ENCODE measurements at regions not wholly inside any gene's neighbourhood (a gene's known extent, or its start where the extent isn't known, plus 50 kb on each side); places are given as distances from the start of the nearest gene placed in this dataset.
"Not testable (repeated sequence)": the region's sequence is repeated elsewhere in the genome, so short reads cannot be mapped to it uniquely, and the experiment has no call there.

- not testable (repeated sequence) for DNase-seq
Observed at GRCh38 chr7:52573141-52573540, 462.3 kb upstream of the POM121L12 start.

- DNase-seq: no peak
Observed at GRCh38 chr7:52571026-52571425, 464.4 kb upstream of the POM121L12 start.

- no peak for DNase-seq
Observed at GRCh38 chr7:52569151-52569550, 466.3 kb upstream of the POM121L12 start.

- DNase-seq: no peak
Observed at GRCh38 chr7:52565974-52566373, 469.5 kb upstream of the POM121L12 start.

GRCh38 chr7:52555805-52556204 is 479.6 kb upstream of the POM121L12 start:
- DNase-seq: no peak

GRCh38 chr7:52547308-52547910 is 488.0 kb upstream of the POM121L12 start:
- DNase-seq: no peak

- DNase-seq: not testable (repeated sequence)
Observed at GRCh38 chr7:52541198-52541765, 494.2 kb upstream of the POM121L12 start.

- DNase-seq: no peak
Observed at GRCh38 chr7:52540041-52540440, 495.4 kb upstream of the POM121L12 start.

GRCh38 chr7:52539414-52539813 is 496.0 kb upstream of the POM121L12 start:
- DNase-seq: no peak

GRCh38 chr7:52537051-52537450 is 498.4 kb upstream of the POM121L12 start:
- DNase-seq: no peak

- no peak for DNase-seq
Observed at GRCh38 chr7:52525772-52526341, 509.6 kb upstream of the POM121L12 start.

- DNase-seq: no peak
Observed at GRCh38 chr7:52518869-52519268, 516.6 kb upstream of the POM121L12 start.

GRCh38 chr7:52512656-52513055 is 522.8 kb upstream of the POM121L12 start:
- no peak for DNase-seq

GRCh38 chr7:52507546-52508255 is 527.7 kb upstream of the POM121L12 start:
- no peak for DNase-seq

GRCh38 chr7:52506325-52506724 is 529.1 kb upstream of the POM121L12 start:
- no peak for DNase-seq

- DNase-seq: no peak
Observed at GRCh38 chr7:52504561-52504960, 530.9 kb upstream of the POM121L12 start.

GRCh38 chr7:52502281-52502680 is 533.2 kb upstream of the POM121L12 start:
- no peak for DNase-seq

- no peak for DNase-seq
Observed at GRCh38 chr7:52501696-52502095, 533.7 kb upstream of the POM121L12 start.

GRCh38 chr7:52500841-52501240 is 534.6 kb upstream of the POM121L12 start:
- DNase-seq: no peak

GRCh38 chr7:52498366-52498765 is 537.1 kb upstream of the POM121L12 start:
- no peak for DNase-seq

GRCh38 chr7:52486267-52486666 is 549.2 kb upstream of the POM121L12 start:
- DNase-seq: no peak

- no peak for DNase-seq
Observed at GRCh38 chr7:52482076-52482475, 553.4 kb upstream of the POM121L12 start.

GRCh38 chr7:52481571-52481970 is 553.9 kb upstream of the POM121L12 start:
- no peak for DNase-seq

- no peak for DNase-seq
Observed at GRCh38 chr7:52479990-52480389, 555.4 kb upstream of the POM121L12 start.

Data from dermis blood vessel endothelial cell (primary cell).